C4-2B (cell line): ENCODE measurements at regions not wholly inside any gene's neighbourhood (a gene's known extent, or its start where the extent isn't known, plus 50 kb on each side); places are given as distances from the start of the nearest gene placed in this dataset.

Source experiments
- H3K27ac ChIP-seq: fragments of 450-650 bp; 2 replicates; pipeline ENCODE4 v1.5.1; 2017
- CTCF ChIP-seq: fragments of 450-650 bp; conservative IDR thresholded peaks from 2 replicates; pipeline ENCODE4 v1.5.1; 2017; ENCODE audit warnings: mild to moderate bottlenecking
- ZFX ChIP-seq: fragments of 450-650 bp; IDR thresholded peaks from 2 replicates; pipeline ENCODE4 v1.6.1; 2017

- H3K27ac ChIP-seq: no peak overlapping the region
- no peak for TF ChIP-seq ZFX
- TF ChIP-seq CTCF: no peak
Measured at GRCh38 chr10:3446221-3446620, 273.6 kb upstream of the PITRM1 start.

GRCh38 chr10:3445648-3446047 lies 273.1 kb upstream of the PITRM1 start:
- no peak for TF ChIP-seq CTCF
- H3K27ac ChIP-seq: no peak overlapping the region

- H3K27ac ChIP-seq: no peak overlapping the region
- TF ChIP-seq CTCF: no peak
- TF ChIP-seq ZFX: no peak
Measured at GRCh38 chr10:3442451-3442990, 269.9 kb upstream of the PITRM1 start.

GRCh38 chr10:3439183-3439582 lies 266.6 kb upstream of the PITRM1 start:
- TF ChIP-seq ZFX (no peak), CTCF (no peak)

GRCh38 chr10:3438606-3439005 lies 266.0 kb upstream of the PITRM1 start:
- no peak for TF ChIP-seq CTCF
- no peak for TF ChIP-seq ZFX
- no peak overlapping the region for H3K27ac ChIP-seq

More at GRCh38 chr10:3439183-3439582, 266.6 kb upstream of the PITRM1 start:
- H3K27ac ChIP-seq: no peak overlapping the region

GRCh38 chr10:3435671-3436070 lies 263.1 kb upstream of the PITRM1 start:
- H3K27ac ChIP-seq: no peak overlapping the region
- TF ChIP-seq CTCF (no peak), ZFX (no peak)

GRCh38 chr10:3433988-3434387 lies 261.4 kb upstream of the PITRM1 start:
- TF ChIP-seq ZFX (no peak), CTCF (no peak)
- no peak overlapping the region for H3K27ac ChIP-seq
